WERI-Rb-1 (cell line): ENCODE measurements at regions not wholly inside any gene's neighbourhood (a gene's known extent, or its start where the extent isn't known, plus 50 kb on each side); places are given as distances from the start of the nearest gene placed in this dataset.

Source experiments
- DNase-seq: peaks from one replicate; pipeline ENCODE4 v3.0.0-alpha.2; 2020
- H3K27ac ChIP-seq: fragments of 250-450 bp; sonication (Bioruptor Pico); 2 replicates; pipeline ENCODE4 v1.5.1; 2020; ENCODE audit warnings: mild to moderate bottlenecking, moderate library complexity
- H3K27me3 ChIP-seq: fragments of 250-450 bp; sonication (Bioruptor Pico); 2 replicates; pipeline ENCODE4 v1.5.1; 2021; ENCODE audit warnings: mild to moderate bottlenecking, low read depth, moderate library complexity; ENCODE audit not compliant: insufficient read depth, severe bottlenecking
- H3K36me3 ChIP-seq: fragments of 250-450 bp; sonication (Bioruptor Pico); 2 replicates; pipeline ENCODE4 v1.5.1; 2020; ENCODE audit warnings: mild to moderate bottlenecking, moderate library complexity
- H3K4me3 ChIP-seq: 2 replicates; pipeline ENCODE4 v1.5.1; 2011; ENCODE audit warnings: low read depth, mild to moderate bottlenecking, control low read depth, low read length
- H3K9me3 ChIP-seq: fragments of 250-450 bp; sonication (Bioruptor Pico); 2 replicates; pipeline ENCODE4 v1.5.1; 2021; ENCODE audit warnings: mild to moderate bottlenecking, moderate library complexity; ENCODE audit not compliant: severe bottlenecking
- TF ChIP-seq, protein P1 (sequence below): IDR thresholded peaks from 2 replicates; pipeline ENCODE4 v1.5.1; 2011; ENCODE audit warnings: low read depth, mild to moderate bottlenecking, control low read depth, inconsistent platforms, low read length

DNA sequence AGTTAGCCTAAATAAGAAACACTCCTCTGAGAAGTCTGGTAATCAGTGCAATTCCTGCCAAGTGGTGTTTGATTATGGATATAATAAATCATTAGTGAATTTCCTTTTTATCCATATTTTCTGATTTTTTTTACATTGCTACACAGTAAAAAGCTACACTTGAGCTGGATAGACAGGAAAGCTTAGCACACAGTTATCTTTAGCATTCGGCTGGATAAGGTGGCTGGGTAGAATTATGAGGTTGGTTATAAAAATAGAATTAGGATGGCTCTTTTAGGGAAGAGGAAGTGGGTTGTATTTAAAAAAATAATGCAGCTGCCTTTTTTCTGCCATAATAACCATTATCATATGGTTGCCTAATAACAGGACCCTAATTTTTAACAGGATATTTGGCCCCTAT, 460.6 kb downstream of the NAF1 start:
- Histone ChIP-seq H3K9me3 (no peaks in the 10 kb centered on the region), H3K27me3 (no peaks in the 10 kb centered on the region), H3K27ac (no peak overlapping the region), H3K4me3 (no peak overlapping the region), H3K36me3 (no peaks in the 10 kb centered on the region)
- TF ChIP-seq, protein P1, sequence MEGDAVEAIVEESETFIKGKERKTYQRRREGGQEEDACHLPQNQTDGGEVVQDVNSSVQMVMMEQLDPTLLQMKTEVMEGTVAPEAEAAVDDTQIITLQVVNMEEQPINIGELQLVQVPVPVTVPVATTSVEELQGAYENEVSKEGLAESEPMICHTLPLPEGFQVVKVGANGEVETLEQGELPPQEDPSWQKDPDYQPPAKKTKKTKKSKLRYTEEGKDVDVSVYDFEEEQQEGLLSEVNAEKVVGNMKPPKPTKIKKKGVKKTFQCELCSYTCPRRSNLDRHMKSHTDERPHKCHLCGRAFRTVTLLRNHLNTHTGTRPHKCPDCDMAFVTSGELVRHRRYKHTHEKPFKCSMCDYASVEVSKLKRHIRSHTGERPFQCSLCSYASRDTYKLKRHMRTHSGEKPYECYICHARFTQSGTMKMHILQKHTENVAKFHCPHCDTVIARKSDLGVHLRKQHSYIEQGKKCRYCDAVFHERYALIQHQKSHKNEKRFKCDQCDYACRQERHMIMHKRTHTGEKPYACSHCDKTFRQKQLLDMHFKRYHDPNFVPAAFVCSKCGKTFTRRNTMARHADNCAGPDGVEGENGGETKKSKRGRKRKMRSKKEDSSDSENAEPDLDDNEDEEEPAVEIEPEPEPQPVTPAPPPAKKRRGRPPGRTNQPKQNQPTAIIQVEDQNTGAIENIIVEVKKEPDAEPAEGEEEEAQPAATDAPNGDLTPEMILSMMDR = no peak
- DNase-seq = no peak

DNA sequence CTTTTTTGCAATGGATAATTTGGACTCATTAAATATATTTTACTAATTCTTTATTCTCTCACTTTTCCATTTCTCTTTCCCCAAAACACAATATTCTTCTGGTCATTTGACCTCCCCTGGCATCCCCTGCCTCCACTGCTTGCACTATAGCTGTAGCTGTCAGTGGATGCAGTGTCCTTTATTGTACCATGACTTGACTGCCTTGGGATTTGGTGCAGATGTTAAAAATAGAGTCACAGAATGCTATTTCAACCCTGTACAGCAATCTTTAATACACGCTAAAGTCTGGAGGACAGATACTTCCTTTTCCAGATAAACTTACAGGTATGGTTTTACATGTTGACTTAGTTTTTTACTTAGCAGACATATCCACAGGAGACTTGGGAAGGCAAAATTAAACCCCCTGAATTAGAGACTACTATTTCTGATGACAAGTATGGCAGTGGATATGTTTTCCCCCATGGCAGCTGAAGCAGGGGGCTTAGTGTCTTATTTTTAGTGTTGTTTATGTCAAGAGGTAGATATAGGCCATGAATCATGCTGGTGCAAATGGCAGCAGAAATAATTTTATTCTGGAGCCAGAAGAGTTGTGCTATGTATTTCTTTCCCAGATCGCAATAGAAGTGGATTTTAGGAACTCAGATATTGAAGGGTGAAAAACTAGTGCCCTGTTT, 461.4 kb downstream of the NAF1 start:
- TF ChIP-seq, protein P1 = no peak
- Histone ChIP-seq H3K36me3 (no peaks in the 10 kb centered on the region), H3K4me3 (no peak overlapping the region), H3K27ac (no peak overlapping the region), H3K9me3 (no peaks in the 10 kb centered on the region), H3K27me3 (no peaks in the 10 kb centered on the region)
- no peak for DNase-seq

DNA sequence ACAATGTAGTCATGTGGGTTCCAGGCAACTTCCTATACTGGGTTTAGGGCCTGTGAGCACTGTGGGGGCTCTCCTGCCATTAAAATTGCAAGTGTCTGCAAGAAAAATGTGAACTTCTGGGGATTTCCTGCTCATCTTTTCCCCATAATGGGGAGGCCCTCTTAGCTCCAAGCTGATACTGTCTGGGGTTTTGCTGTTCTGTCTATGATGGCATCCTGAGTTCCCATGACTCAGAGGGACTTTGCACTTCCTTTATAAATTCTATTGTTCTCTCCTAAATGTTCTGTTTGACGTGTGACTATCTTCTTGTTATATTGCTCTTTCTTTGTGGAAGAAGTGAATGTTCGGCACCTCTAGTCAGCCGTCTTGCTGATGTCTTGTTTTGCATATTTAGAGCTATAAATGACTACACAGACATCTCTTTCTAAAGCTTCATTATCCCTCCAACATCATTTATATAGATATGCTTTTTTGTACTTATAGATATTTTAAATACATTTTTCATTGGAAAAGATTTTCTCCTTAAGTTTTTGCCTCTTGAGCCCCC, 465.8 kb downstream of the NAF1 start:
- no peak overlapping the region for H3K4me3 ChIP-seq
- TF ChIP-seq, protein P1 = no peak
- H3K36me3 ChIP-seq = no peaks in the 10 kb centered on the region
- no peaks in the 10 kb centered on the region for H3K27me3 ChIP-seq
- no peak overlapping the region for H3K27ac ChIP-seq
- H3K9me3 ChIP-seq = no peaks in the 10 kb centered on the region
- no peak for DNase-seq

DNA sequence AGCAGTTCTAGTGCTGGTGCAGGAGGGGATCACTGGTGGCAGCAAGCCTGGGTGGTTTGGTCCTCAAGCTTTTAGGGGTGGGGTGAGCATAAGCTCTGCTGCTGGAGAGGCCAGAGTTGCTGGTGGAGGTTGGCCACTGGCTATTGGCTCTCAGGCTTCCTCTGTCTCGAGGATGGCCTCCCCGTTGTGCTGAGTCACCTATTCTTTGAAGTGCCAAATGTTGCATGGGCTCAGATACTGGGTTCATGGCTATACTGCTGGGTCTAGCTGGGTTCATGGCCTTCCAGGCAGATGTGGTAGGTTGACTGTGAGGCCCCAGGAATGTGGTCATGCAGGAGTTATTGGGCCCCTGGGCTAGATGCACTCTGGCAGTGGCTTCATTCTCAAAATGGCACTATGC, 466.3 kb downstream of the NAF1 start:
- Histone ChIP-seq H3K27ac (no peak overlapping the region), H3K4me3 (no peak overlapping the region), H3K9me3 (no peaks in the 10 kb centered on the region), H3K36me3 (no peaks in the 10 kb centered on the region), H3K27me3 (no peaks in the 10 kb centered on the region)
- TF ChIP-seq, protein P1 = no peak
- no peak for DNase-seq

DNA sequence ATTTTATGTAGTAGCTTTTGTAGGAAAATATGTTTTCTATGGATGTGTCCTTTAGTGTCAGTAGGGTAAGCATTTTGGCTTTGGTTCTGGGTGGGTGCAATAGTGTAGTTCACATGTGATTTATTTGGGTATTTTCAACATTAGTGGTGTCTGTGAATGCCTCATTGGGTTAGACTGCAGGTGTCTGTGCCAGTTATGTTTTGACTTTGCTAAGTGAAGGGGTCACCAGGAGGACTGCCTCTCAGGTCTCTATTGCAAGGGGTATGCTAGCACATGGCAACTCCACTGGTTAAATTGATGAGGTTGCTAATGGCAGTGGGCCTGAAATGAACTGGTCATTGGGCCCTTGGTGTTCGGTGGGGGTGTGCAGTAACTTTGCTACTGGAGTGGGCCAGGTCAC, 467.1 kb downstream of the NAF1 start:
- H3K9me3 ChIP-seq = peaks cover 4% of the 10 kb centered on the region
- H3K4me3 ChIP-seq = no peak overlapping the region
- TF ChIP-seq, protein P1 = no peak
- no peaks in the 10 kb centered on the region for H3K36me3 ChIP-seq
- no peak overlapping the region for H3K27ac ChIP-seq
- no peak for DNase-seq
- no peaks in the 10 kb centered on the region for H3K27me3 ChIP-seq

DNA sequence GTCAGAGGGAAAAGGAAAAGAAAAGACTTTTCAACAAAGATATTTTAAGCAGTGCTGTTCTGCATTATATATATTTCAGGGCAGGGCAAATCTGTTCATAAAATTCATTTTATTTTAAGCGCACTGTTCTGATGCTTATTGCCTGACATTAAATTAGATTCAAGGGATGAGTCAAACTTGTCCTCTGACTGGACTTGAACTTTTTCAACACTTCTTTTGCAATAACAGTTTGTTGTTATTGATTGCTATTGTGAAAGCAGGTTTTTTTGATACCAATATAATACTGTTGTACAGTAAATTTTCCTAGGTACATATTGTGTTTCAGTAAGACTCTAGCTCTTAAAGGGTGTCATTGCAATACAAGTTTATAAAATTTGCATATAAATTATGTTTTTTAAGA, 481.3 kb downstream of the NAF1 start:
- Histone ChIP-seq H3K9me3 (no peaks in the 10 kb centered on the region), H3K27me3 (no peaks in the 10 kb centered on the region), H3K27ac (no peak overlapping the region), H3K36me3 (no peaks in the 10 kb centered on the region), H3K4me3 (no peak overlapping the region)
- DNase-seq = no peak
- TF ChIP-seq, protein P1 = no peak
